ENCODE measurements at regions not wholly inside any gene's neighbourhood (a gene's known extent, or its start where the extent isn't known, plus 50 kb on each side); places are given as distances from the start of the nearest gene placed in this dataset.

DNA sequence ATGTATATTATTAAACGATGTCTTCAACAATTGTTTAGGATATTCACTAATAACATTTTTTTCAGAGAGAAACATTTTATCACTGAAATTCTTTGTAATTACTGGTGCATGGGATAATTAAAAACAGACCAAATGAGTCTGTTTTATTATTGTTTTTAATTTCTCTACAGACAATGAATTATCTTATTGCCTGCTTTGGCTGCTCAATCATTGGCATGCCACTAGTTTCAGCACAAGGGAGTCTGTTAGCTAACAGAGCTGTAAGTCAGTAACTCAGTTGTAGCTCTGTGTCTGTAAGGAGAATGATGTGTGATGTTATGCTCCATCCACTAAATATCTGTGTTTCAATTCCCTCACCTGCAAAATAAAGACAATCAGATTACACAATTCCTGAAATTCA is 443.9 kb downstream of the PRR16 start:
- H3K27me3 ChIP-seq = no peaks in the 10 kb centered on the region
- TF ChIP-seq, protein P1, sequence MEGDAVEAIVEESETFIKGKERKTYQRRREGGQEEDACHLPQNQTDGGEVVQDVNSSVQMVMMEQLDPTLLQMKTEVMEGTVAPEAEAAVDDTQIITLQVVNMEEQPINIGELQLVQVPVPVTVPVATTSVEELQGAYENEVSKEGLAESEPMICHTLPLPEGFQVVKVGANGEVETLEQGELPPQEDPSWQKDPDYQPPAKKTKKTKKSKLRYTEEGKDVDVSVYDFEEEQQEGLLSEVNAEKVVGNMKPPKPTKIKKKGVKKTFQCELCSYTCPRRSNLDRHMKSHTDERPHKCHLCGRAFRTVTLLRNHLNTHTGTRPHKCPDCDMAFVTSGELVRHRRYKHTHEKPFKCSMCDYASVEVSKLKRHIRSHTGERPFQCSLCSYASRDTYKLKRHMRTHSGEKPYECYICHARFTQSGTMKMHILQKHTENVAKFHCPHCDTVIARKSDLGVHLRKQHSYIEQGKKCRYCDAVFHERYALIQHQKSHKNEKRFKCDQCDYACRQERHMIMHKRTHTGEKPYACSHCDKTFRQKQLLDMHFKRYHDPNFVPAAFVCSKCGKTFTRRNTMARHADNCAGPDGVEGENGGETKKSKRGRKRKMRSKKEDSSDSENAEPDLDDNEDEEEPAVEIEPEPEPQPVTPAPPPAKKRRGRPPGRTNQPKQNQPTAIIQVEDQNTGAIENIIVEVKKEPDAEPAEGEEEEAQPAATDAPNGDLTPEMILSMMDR (IDR thresholded peaks at IDR 0.05) = no peak
- TF ChIP-seq POLR2AphosphoS5 (IDR thresholded peaks at IDR 0.05) (no peak), POLR2A (IDR thresholded peaks at IDR 0.05) (no peak)
- no peak for DNase-seq (ENCODE audit: low spot score in 2 of 2)
- no peaks in the 10 kb centered on the region for H3K36me3 ChIP-seq
- no peaks in the 10 kb centered on the region for H3K4me1 ChIP-seq
- no peak overlapping the region for H3K27ac ChIP-seq
- H3K9me3 ChIP-seq = no peaks in the 10 kb centered on the region
- intact Hi-C loops (cut with DNase I; ENCODE audit: low total_unique reads) = no loop called here
- no peak overlapping the region for H3K4me3 ChIP-seq

DNA sequence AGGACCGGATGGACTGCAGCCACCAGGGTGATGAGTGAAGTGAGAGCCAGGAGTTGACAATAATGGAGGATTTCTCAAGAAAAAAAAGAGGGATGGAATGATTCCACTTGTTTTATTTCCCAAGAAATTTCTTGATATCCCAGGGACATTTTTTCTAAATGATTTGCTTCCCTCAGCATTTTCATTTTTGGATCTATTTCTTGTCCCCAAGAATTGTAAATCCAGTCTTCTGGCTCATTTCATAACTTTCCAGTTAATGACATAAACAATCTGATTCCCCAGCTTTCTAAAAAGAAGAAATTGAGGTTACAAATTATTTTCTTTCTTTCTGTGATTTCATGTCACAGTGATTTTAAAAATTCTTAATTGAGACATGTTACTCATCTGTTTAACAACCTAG is 446.5 kb downstream of the PRR16 start:
- TF ChIP-seq POLR2AphosphoS5 (IDR thresholded peaks at IDR 0.05) (no peak), POLR2A (IDR thresholded peaks at IDR 0.05) (no peak)
- TF ChIP-seq, protein P1 (IDR thresholded peaks at IDR 0.05) = no peak
- H3K27ac ChIP-seq = no peak overlapping the region
- no peaks in the 10 kb centered on the region for H3K9me3 ChIP-seq
- no peak for DNase-seq (ENCODE audit: low spot score in 2 of 2)
- intact Hi-C loops (cut with DNase I; ENCODE audit: low total_unique reads) = no loop called here
- no peaks in the 10 kb centered on the region for H3K4me1 ChIP-seq
- H3K27me3 ChIP-seq = no peaks in the 10 kb centered on the region
- H3K4me3 ChIP-seq = no peak overlapping the region
- no peaks in the 10 kb centered on the region for H3K36me3 ChIP-seq

DNA sequence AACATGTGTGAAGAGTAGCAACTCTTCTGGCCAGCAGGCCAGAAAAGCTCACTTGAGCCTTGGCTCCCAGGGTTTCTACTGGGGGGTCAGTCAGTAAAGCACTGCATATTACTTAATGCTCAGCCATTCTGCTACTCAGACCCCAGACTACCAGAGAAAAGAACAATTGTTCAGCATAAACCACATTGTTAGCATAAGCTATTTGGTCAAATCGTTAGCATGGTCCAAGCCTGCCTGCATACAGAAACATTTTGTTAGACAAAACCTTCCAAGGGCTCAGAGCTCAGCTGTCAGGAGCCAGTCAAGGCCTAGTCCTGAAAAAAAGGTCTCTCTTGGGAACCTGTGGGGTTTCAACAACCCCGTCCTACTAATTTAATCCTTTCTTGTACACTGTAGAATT is 449.3 kb downstream of the PRR16 start:
- TF ChIP-seq POLR2A (IDR thresholded peaks at IDR 0.05) = no peak
- TF ChIP-seq, protein P1 (IDR thresholded peaks at IDR 0.05) = no peak
- no peak for TF ChIP-seq POLR2AphosphoS5 (IDR thresholded peaks at IDR 0.05)
- DNase-seq (ENCODE audit: low spot score in 2 of 2) = no peak
- intact Hi-C loops (cut with DNase I; ENCODE audit: low total_unique reads) = no loop called here
- Histone ChIP-seq H3K27me3 (no peaks in the 10 kb centered on the region), H3K36me3 (no peaks in the 10 kb centered on the region), H3K9me3 (no peaks in the 10 kb centered on the region), H3K4me1 (no peaks in the 10 kb centered on the region), H3K27ac (no peak overlapping the region), H3K4me3 (no peak overlapping the region)

DNA sequence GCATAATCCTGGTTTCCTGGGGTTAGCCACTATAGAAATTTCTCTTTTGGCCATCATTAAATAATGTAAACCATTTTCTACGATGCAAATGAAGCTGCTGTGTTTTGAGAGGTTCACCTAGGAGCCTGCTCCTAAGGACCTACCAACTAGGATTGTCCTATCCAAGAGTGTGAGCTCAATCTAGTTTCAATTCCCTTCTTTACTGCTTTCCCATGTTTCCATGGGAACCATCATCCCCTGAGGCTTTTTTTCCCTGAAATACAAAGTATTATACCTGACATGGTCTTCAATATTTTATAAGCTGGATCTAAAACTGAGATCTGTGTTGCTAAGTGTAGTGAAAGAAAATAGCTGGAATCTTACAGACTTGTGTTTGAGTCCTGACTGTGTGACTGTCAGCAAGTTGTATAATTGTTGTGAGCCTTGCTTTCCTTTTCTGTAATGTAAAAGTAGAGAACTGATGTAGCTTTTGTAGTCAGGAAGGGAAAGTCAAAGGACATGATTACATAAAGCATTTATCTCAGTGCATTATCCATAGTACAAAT is 453.2 kb downstream of the PRR16 start:
- Histone ChIP-seq H3K4me1 (no peaks in the 10 kb centered on the region), H3K36me3 (no peaks in the 10 kb centered on the region), H3K27me3 (no peaks in the 10 kb centered on the region), H3K27ac (no peak overlapping the region), H3K4me3 (no peak overlapping the region), H3K9me3 (no peaks in the 10 kb centered on the region)
- no peak for TF ChIP-seq POLR2AphosphoS5 (IDR thresholded peaks at IDR 0.05)
- TF ChIP-seq POLR2A (IDR thresholded peaks at IDR 0.05) = no peak
- TF ChIP-seq, protein P1 (IDR thresholded peaks at IDR 0.05) = no peak
- intact Hi-C loops (cut with DNase I; ENCODE audit: low total_unique reads) = no loop called here
- DNase-seq (ENCODE audit: low spot score in 2 of 2) = no peak

DNA sequence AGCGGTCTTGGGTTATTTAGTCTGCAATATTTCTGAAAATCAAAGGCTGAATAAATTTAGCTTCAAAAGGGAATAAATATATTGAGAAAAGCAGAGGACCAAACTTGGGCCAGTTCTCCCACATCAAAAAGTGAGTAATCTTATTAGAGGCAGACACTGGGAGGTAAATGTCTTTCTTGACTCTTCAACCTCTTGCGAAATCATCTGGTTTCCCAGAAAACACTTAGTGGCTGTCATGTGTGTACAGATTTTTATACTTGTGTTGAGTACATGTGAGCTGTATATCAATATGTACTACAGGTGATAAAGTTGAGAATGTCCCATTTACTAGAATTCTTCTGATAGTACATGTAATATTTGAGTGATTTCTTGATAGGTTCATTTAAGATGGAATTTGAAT is 454.9 kb downstream of the PRR16 start:
- Histone ChIP-seq H3K27ac (no peak overlapping the region), H3K27me3 (no peaks in the 10 kb centered on the region), H3K36me3 (no peaks in the 10 kb centered on the region), H3K9me3 (no peaks in the 10 kb centered on the region), H3K4me1 (no peaks in the 10 kb centered on the region), H3K4me3 (no peak overlapping the region)
- intact Hi-C loops (cut with DNase I; ENCODE audit: low total_unique reads) = no loop called here
- no peak for DNase-seq (ENCODE audit: low spot score in 2 of 2)
- TF ChIP-seq POLR2AphosphoS5 (IDR thresholded peaks at IDR 0.05) (no peak), POLR2A (IDR thresholded peaks at IDR 0.05) (no peak)
- TF ChIP-seq, protein P1 (IDR thresholded peaks at IDR 0.05) = no peak
